GM18517 (cell line): ENCODE measurements at regions not wholly inside any gene's neighbourhood (a gene's known extent, or its start where the extent isn't known, plus 50 kb on each side); places are given as distances from the start of the nearest gene placed in this dataset.
"Not testable (repeated sequence)": the region's sequence is repeated elsewhere in the genome, so short reads cannot be mapped to it uniquely, and the experiment has no call there.

ENCODE experiments used
- ATAC-seq: cut with Tn5 transposase; IDR thresholded peaks from one replicate; pipeline ENCODE4 v1.9.1; 2021; ENCODE audit warnings: mild to moderate bottlenecking, moderate library complexity; ENCODE audit not compliant: unreplicated experiment

- ATAC-seq, result no peak
Measured at GRCh38 chr2:57475391-57475790, 571.2 kb upstream of the VRK2 start.

- ATAC-seq, result no peak
Measured at GRCh38 chr2:57479981-57480380, 566.6 kb upstream of the VRK2 start.

GRCh38 chr2:57488061-57488460 lies 558.5 kb upstream of the VRK2 start:
- ATAC-seq, result no peak

GRCh38 chr2:57490741-57491140 lies 555.9 kb upstream of the VRK2 start:
- no peak for ATAC-seq

- ATAC-seq, result no peak
Measured at GRCh38 chr2:57491213-57491612, 555.4 kb upstream of the VRK2 start.

GRCh38 chr2:57493966-57494365 lies 552.6 kb upstream of the VRK2 start:
- not testable (repeated sequence) for ATAC-seq

- peak; percentile 91 for ATAC-seq
Measured at GRCh38 chr2:57497489-57498096, 549.0 kb upstream of the VRK2 start.

GRCh38 chr2:57504787-57505186 lies 541.8 kb upstream of the VRK2 start:
- ATAC-seq, result no peak

GRCh38 chr2:57509189-57509588 lies 537.4 kb upstream of the VRK2 start:
- no peak for ATAC-seq

- ATAC-seq, result no peak
Measured at GRCh38 chr2:57510704-57511103, 535.9 kb upstream of the VRK2 start.

- ATAC-seq, result no peak
Measured at GRCh38 chr2:57515366-57515765, 531.2 kb upstream of the VRK2 start.

GRCh38 chr2:57516698-57517340 lies 529.8 kb upstream of the VRK2 start:
- ATAC-seq, result peak; percentile 92

GRCh38 chr2:57523304-57523703 lies 523.3 kb upstream of the VRK2 start:
- no peak for ATAC-seq

GRCh38 chr2:57527685-57528084 lies 518.9 kb upstream of the VRK2 start:
- no peak for ATAC-seq

- ATAC-seq, result no peak
Measured at GRCh38 chr2:57528499-57528898, 518.1 kb upstream of the VRK2 start.

GRCh38 chr2:57534358-57534757 lies 512.2 kb upstream of the VRK2 start:
- ATAC-seq, result no peak

GRCh38 chr2:57536535-57537231 lies 509.9 kb upstream of the VRK2 start:
- no peak for ATAC-seq

GRCh38 chr2:57539761-57540160 lies 506.8 kb upstream of the VRK2 start:
- ATAC-seq, result no peak

- no peak for ATAC-seq
Measured at GRCh38 chr2:57542081-57542480, 504.5 kb upstream of the VRK2 start.

- ATAC-seq, result no peak
Measured at GRCh38 chr2:57543211-57543610, 503.4 kb upstream of the VRK2 start.

- no peak for ATAC-seq
Measured at GRCh38 chr2:57544624-57545023, 502.0 kb upstream of the VRK2 start.

- no peak for ATAC-seq
Measured at GRCh38 chr2:57546478-57546877, 500.1 kb upstream of the VRK2 start.
